A549 (cell line): ENCODE measurements at regions not wholly inside any gene's neighbourhood (a gene's known extent, or its start where the extent isn't known, plus 50 kb on each side); places are given as distances from the start of the nearest gene placed in this dataset.

Experiments used
- BCL3 ChIP-seq: fragments of >200 bp; sonication (Bioruptor Twin); formaldehyde crosslinking; IDR thresholded peaks from 3 replicates; pipeline ENCODE4 v1.6.1; 2016
- CHD4 ChIP-seq: fragments of 200-600 bp; sonication (generic); IDR thresholded peaks from 2 replicates; pipeline ENCODE4 v1.6.1; 2016; ENCODE audit warnings: antibody characterized with exemption, mild to moderate bottlenecking, borderline replicate concordance
- EHMT2 ChIP-seq: fragments of 200-600 bp; sonication (generic); IDR thresholded peaks from 2 replicates; pipeline ENCODE4 v1.6.1; 2016; ENCODE audit warnings: antibody characterized with exemption, low read depth, mild to moderate bottlenecking, moderate library complexity
- JUN ChIP-seq, 2 experiments: fragments of >200 bp; sonication (Bioruptor Twin); formaldehyde crosslinking; IDR thresholded peaks; 2 replicates in 1 of 2; 3 replicates in 1 of 2; pipeline ENCODE4 v1.6.1; 2016 to 2017
- KDM1A ChIP-seq: fragments of 200-600 bp; sonication (generic); IDR thresholded peaks from 2 replicates; pipeline ENCODE4 v1.6.1; 2016; ENCODE audit warnings: low read depth, mild to moderate bottlenecking
- POLR2A ChIP-seq: IDR thresholded peaks from 2 replicates; pipeline ENCODE4 v1.6.1; 2012; ENCODE audit warnings: mild to moderate bottlenecking, low read length
- TFCP2L1 ChIP-seq: fragments of 250-450 bp; sonication (Bioruptor Pico); IDR thresholded peaks from 2 replicates; pipeline ENCODE4 v1.5.0; 2021; ENCODE audit warnings: mild to moderate bottlenecking
- TF ChIP-seq, protein P1 (sequence below): fragments of 200-600 bp; sonication (generic); IDR thresholded peaks from 2 replicates; pipeline ENCODE4 v1.6.1; 2016; ENCODE audit warnings: antibody characterized with exemption, mild to moderate bottlenecking, moderate library complexity
- TF ChIP-seq, protein P2 (sequence below): fragments of >200 bp; sonication (Bioruptor Twin); formaldehyde crosslinking; IDR thresholded peaks from 3 replicates; pipeline ENCODE4 v1.5.1; 2016

DNA sequence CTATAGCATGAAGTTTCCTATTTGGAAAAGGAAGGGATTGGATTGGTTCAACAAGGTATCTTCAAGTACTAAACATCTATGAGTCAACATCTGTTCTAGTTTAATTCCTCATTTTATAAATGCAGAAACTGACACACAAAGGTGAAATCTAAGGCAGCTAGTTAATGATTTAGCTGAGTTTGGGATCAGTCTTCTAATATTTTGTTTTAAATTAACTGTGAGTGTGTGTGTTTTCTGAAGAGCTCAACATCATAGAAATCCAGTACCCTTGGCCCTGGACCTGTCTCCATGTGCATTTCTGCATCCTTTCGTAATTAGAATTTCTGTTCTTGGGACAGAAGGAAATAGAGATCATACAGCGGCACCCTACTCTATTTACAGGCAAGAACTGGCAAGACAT is 105.9 kb downstream of the RGS2 start:
- TF ChIP-seq TFCP2L1 (CRISPR knock-in tag): no peak
- TF ChIP-seq, protein P1, sequence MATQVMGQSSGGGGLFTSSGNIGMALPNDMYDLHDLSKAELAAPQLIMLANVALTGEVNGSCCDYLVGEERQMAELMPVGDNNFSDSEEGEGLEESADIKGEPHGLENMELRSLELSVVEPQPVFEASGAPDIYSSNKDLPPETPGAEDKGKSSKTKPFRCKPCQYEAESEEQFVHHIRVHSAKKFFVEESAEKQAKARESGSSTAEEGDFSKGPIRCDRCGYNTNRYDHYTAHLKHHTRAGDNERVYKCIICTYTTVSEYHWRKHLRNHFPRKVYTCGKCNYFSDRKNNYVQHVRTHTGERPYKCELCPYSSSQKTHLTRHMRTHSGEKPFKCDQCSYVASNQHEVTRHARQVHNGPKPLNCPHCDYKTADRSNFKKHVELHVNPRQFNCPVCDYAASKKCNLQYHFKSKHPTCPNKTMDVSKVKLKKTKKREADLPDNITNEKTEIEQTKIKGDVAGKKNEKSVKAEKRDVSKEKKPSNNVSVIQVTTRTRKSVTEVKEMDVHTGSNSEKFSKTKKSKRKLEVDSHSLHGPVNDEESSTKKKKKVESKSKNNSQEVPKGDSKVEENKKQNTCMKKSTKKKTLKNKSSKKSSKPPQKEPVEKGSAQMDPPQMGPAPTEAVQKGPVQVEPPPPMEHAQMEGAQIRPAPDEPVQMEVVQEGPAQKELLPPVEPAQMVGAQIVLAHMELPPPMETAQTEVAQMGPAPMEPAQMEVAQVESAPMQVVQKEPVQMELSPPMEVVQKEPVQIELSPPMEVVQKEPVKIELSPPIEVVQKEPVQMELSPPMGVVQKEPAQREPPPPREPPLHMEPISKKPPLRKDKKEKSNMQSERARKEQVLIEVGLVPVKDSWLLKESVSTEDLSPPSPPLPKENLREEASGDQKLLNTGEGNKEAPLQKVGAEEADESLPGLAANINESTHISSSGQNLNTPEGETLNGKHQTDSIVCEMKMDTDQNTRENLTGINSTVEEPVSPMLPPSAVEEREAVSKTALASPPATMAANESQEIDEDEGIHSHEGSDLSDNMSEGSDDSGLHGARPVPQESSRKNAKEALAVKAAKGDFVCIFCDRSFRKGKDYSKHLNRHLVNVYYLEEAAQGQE: no peak
- no peak for TF ChIP-seq CHD4
- TF ChIP-seq, protein P2, sequence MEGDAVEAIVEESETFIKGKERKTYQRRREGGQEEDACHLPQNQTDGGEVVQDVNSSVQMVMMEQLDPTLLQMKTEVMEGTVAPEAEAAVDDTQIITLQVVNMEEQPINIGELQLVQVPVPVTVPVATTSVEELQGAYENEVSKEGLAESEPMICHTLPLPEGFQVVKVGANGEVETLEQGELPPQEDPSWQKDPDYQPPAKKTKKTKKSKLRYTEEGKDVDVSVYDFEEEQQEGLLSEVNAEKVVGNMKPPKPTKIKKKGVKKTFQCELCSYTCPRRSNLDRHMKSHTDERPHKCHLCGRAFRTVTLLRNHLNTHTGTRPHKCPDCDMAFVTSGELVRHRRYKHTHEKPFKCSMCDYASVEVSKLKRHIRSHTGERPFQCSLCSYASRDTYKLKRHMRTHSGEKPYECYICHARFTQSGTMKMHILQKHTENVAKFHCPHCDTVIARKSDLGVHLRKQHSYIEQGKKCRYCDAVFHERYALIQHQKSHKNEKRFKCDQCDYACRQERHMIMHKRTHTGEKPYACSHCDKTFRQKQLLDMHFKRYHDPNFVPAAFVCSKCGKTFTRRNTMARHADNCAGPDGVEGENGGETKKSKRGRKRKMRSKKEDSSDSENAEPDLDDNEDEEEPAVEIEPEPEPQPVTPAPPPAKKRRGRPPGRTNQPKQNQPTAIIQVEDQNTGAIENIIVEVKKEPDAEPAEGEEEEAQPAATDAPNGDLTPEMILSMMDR: no peak
- no peak for TF ChIP-seq KDM1A
- TF ChIP-seq POLR2A: no peak
- TF ChIP-seq JUN (IDR thresholded peaks at IDR 0.05): no peak
- no peak for TF ChIP-seq EHMT2
- TF ChIP-seq BCL3: no peak
